ENCODE measurements at regions not wholly inside any gene's neighbourhood (a gene's known extent, or its start where the extent isn't known, plus 50 kb on each side); places are given as distances from the start of the nearest gene placed in this dataset.

DNA sequence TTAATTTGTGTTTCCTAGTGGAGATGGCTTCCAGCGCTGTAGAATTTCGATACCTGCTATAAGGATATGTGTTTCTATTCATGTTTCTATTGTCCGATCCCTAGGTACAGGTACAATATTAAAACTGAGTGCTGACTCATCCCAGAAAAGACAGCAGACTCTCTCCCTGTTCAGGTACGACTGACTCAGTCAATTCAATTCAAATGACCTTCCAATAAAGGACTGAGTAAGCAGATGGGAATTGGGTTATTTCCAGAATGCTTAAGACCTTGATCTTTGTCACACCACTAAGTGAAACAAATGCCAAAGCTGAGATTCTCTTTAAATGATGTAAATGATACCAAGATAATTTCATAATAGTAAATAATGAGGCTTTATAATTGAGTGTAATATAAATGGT is 1596.9 kb downstream of the RPA4 start:
- in situ Hi-C loops (cut with HindIII; ENCODE audit: low pct_unique_long_range_greater_than_20kb, low sequenced_read_pairs) = no loop called here
- TF ChIP-seq SIN3A (IDR thresholded peaks at IDR 0.05; ENCODE audit: borderline replicate concordance, insufficient read depth, low read depth, low read length) = no peak
- H3K9me3 ChIP-seq (ENCODE audit: control insufficient read depth, insufficient read depth, low read depth, low read length) = no peaks in the 10 kb centered on the region
- no TSS peak for BruUV-seq (replicated peaks)
- DNase-seq (ENCODE audit: low read depth, low spot score) (no peak), ATAC-seq (no peak)
- intact Hi-C loops (cut with micrococcal nuclease; ENCODE audit: unreplicated experiment) = no loop called here
- no peak overlapping the region for H3K27ac ChIP-seq (ENCODE audit: low read length)
- no peaks in the 10 kb centered on the region for H3K27me3 ChIP-seq (ENCODE audit: control insufficient read depth, insufficient read depth, low read length)
- no peaks in the 10 kb centered on the region for H3K36me3 ChIP-seq (ENCODE audit: control insufficient read depth, insufficient read depth, low read length)
- CTCF ChIA-PET = no interaction called here
- no peak overlapping the region for H3K4me3 ChIP-seq (ENCODE audit: low read depth in 2 of 2, low read length in 2 of 2)
- no peaks in the 10 kb centered on the region for H3K4me1 ChIP-seq (ENCODE audit: control insufficient read depth, insufficient read depth, low read length)
- POLR2A ChIA-PET = no interaction called here

DNA sequence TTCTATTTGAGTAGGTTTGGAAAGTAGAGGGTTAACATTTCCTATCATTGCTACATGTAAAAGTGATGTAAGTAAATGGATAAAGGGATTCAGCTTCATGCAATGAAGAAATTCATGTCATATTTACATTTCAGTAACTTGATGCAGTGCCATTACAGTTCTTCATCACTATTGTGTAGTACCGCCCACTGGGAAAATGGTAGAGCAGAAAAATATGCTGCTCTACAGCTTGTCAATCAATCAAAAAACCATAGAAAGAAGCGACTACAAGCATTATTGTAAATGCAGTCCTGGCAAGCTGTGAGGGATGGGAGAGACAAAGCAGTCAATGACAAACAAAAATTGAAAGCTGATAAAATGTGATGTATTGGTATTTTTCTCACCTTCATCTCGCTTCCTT is 1597.9 kb downstream of the RPA4 start:
- no peak for ATAC-seq
- BruUV-seq (replicated peaks) = no TSS peak
- Histone ChIP-seq H3K36me3 (ENCODE audit: control insufficient read depth, insufficient read depth, low read length) (no peaks in the 10 kb centered on the region), H3K9me3 (ENCODE audit: control insufficient read depth, insufficient read depth, low read depth, low read length) (no peaks in the 10 kb centered on the region), H3K27ac (ENCODE audit: low read length) (no peak overlapping the region), H3K27me3 (ENCODE audit: control insufficient read depth, insufficient read depth, low read length) (no peaks in the 10 kb centered on the region), H3K4me3 (ENCODE audit: low read depth in 2 of 2, low read length in 2 of 2) (no peak overlapping the region), H3K4me1 (ENCODE audit: control insufficient read depth, insufficient read depth, low read length) (no peaks in the 10 kb centered on the region)
- TF ChIP-seq SIN3A (IDR thresholded peaks at IDR 0.05; ENCODE audit: borderline replicate concordance, insufficient read depth, low read depth, low read length) (no peak), TCF7L2 (IDR thresholded peaks at IDR 0.05; ENCODE audit: low read depth, low read length) (no peak), POLR2AphosphoS5 (IDR thresholded peaks at IDR 0.05; ENCODE audit: low read depth, low read length) (no peak)
- TF ChIP-seq, protein P1, sequence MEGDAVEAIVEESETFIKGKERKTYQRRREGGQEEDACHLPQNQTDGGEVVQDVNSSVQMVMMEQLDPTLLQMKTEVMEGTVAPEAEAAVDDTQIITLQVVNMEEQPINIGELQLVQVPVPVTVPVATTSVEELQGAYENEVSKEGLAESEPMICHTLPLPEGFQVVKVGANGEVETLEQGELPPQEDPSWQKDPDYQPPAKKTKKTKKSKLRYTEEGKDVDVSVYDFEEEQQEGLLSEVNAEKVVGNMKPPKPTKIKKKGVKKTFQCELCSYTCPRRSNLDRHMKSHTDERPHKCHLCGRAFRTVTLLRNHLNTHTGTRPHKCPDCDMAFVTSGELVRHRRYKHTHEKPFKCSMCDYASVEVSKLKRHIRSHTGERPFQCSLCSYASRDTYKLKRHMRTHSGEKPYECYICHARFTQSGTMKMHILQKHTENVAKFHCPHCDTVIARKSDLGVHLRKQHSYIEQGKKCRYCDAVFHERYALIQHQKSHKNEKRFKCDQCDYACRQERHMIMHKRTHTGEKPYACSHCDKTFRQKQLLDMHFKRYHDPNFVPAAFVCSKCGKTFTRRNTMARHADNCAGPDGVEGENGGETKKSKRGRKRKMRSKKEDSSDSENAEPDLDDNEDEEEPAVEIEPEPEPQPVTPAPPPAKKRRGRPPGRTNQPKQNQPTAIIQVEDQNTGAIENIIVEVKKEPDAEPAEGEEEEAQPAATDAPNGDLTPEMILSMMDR (IDR thresholded peaks at IDR 0.05) = no peak
- TF ChIP-seq, protein P2, sequence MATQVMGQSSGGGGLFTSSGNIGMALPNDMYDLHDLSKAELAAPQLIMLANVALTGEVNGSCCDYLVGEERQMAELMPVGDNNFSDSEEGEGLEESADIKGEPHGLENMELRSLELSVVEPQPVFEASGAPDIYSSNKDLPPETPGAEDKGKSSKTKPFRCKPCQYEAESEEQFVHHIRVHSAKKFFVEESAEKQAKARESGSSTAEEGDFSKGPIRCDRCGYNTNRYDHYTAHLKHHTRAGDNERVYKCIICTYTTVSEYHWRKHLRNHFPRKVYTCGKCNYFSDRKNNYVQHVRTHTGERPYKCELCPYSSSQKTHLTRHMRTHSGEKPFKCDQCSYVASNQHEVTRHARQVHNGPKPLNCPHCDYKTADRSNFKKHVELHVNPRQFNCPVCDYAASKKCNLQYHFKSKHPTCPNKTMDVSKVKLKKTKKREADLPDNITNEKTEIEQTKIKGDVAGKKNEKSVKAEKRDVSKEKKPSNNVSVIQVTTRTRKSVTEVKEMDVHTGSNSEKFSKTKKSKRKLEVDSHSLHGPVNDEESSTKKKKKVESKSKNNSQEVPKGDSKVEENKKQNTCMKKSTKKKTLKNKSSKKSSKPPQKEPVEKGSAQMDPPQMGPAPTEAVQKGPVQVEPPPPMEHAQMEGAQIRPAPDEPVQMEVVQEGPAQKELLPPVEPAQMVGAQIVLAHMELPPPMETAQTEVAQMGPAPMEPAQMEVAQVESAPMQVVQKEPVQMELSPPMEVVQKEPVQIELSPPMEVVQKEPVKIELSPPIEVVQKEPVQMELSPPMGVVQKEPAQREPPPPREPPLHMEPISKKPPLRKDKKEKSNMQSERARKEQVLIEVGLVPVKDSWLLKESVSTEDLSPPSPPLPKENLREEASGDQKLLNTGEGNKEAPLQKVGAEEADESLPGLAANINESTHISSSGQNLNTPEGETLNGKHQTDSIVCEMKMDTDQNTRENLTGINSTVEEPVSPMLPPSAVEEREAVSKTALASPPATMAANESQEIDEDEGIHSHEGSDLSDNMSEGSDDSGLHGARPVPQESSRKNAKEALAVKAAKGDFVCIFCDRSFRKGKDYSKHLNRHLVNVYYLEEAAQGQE (IDR thresholded peaks at IDR 0.05; ENCODE audit: insufficient read depth in 1 of 2, low read depth in 2 of 2, low read length in 1 of 2) = no peak
- ChIA-PET CTCF (no interaction called here), POLR2A (interaction anchor here (0.6 kb wide), 1 partner anchor 671 kb away, joined by 9 read pairs; no protein-coding TSS in a partner anchor)
- intact Hi-C loops (cut with micrococcal nuclease; ENCODE audit: unreplicated experiment) (no loop called here), in situ Hi-C loops (cut with HindIII; ENCODE audit: low pct_unique_long_range_greater_than_20kb, low sequenced_read_pairs) (no loop called here)
- no peak for DNase-seq (ENCODE audit: low read depth, low spot score)

DNA sequence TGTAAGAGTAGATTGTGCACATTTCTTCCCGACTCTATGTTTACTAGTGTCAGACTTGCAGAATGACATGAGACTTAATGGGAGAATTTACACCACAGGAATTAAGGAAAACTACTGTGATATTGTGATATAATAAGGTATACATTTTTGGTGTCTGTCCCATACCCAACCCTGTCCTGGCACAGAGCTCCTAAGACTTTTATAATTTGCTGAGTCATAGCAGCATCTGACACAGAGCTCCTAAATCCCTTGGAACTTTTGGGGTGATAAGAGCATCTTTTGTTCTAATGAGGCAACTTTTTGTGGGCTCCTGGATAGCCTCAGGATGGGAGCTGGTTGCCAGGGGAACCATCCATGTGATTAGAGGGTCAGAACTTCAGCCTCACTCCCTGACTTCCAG is 1607.0 kb downstream of the RPA4 start:
- POLR2A ChIA-PET = no interaction called here
- Histone ChIP-seq H3K4me1 (ENCODE audit: control insufficient read depth, insufficient read depth, low read length) (no peaks in the 10 kb centered on the region), H3K4me3 (ENCODE audit: low read depth in 2 of 2, low read length in 2 of 2) (no peak overlapping the region), H3K36me3 (ENCODE audit: control insufficient read depth, insufficient read depth, low read length) (no peaks in the 10 kb centered on the region), H3K27ac (ENCODE audit: low read length) (no peak overlapping the region), H3K27me3 (ENCODE audit: control insufficient read depth, insufficient read depth, low read length) (no peaks in the 10 kb centered on the region), H3K9me3 (ENCODE audit: control insufficient read depth, insufficient read depth, low read depth, low read length) (no peaks in the 10 kb centered on the region)
- DNase-seq (ENCODE audit: low read depth, low spot score) (no peak), ATAC-seq (no peak)
- CTCF ChIA-PET = no interaction called here
- no TSS peak for BruUV-seq (replicated peaks)
- TF ChIP-seq, protein P2 (IDR thresholded peaks at IDR 0.05; ENCODE audit: insufficient read depth in 1 of 2, low read depth in 2 of 2, low read length in 1 of 2) = no peak
- TF ChIP-seq, protein P1 (IDR thresholded peaks at IDR 0.05) = no peak
- no peak for TF ChIP-seq POLR2AphosphoS5 (IDR thresholded peaks at IDR 0.05; ENCODE audit: low read depth, low read length)
- TF ChIP-seq TCF7L2 (IDR thresholded peaks at IDR 0.05; ENCODE audit: low read depth, low read length) = no peak
- no peak for TF ChIP-seq SIN3A (IDR thresholded peaks at IDR 0.05; ENCODE audit: borderline replicate concordance, insufficient read depth, low read depth, low read length)
- in situ Hi-C loops (cut with HindIII; ENCODE audit: low pct_unique_long_range_greater_than_20kb, low sequenced_read_pairs) (no loop called here), intact Hi-C loops (cut with micrococcal nuclease; ENCODE audit: unreplicated experiment) (no loop called here)
